T-helper 17 cell (primary cell): ENCODE measurements at regions not wholly inside any gene's neighbourhood (a gene's known extent, or its start where the extent isn't known, plus 50 kb on each side); places are given as distances from the start of the nearest gene placed in this dataset.

Experiments used
- ATAC-seq: fragments of 150-1000 bp; cut with Tn5 transposase; 2 replicates; pipeline ENCODE4 v1.10.0; 2021; ENCODE audit warnings: mild to moderate bottlenecking, moderate library complexity
- DNase-seq, 3 donors: peaks; one replicate each; pipeline versions ENCODE4 v3.0.0 to v3.0.0-alpha.2; 2020 to 2021
- H3K9me3 ChIP-seq: one replicate; pipeline ENCODE4 v1.7.0; 2013; ENCODE audit warnings: low read length, mild to moderate bottlenecking; ENCODE audit not compliant: control insufficient read depth, poor library complexity, severe bottlenecking
- H3K27ac Mint-ChIP-seq: one replicate; pipeline ENCODE4 v1.8.0; 2022; ENCODE audit warnings: mild to moderate bottlenecking, moderate library complexity, mixed read lengths
- H3K27me3 Mint-ChIP-seq: one replicate; pipeline ENCODE4 v1.8.0; 2022; ENCODE audit warnings: mixed read lengths
- H3K36me3 Mint-ChIP-seq: one replicate; pipeline ENCODE4 v1.8.0; 2022; ENCODE audit warnings: low read depth, mixed read lengths
- H3K4me1 Mint-ChIP-seq: one replicate; pipeline ENCODE4 v1.8.0; 2022; ENCODE audit warnings: mild to moderate bottlenecking, mixed read lengths
- H3K4me3 Mint-ChIP-seq: one replicate; pipeline ENCODE4 v1.8.0; 2022; ENCODE audit warnings: mild to moderate bottlenecking, moderate library complexity, mixed read lengths

GRCh38 chr1:234843946-234844345 is 234.0 kb upstream of the IRF2BP2 start:
- H3K27ac Mint-ChIP-seq = peak overlapping the region; percentile 85
- H3K9me3 ChIP-seq = no peaks in the 10 kb centered on the region
- peak overlapping the region; percentile 77 for H3K4me3 Mint-ChIP-seq
- ATAC-seq (no peak), DNase-seq (no peak)
- H3K36me3 Mint-ChIP-seq = no peaks in the 10 kb centered on the region
- H3K27me3 Mint-ChIP-seq = no peaks in the 10 kb centered on the region
- H3K4me1 Mint-ChIP-seq = peaks cover 37% of the 10 kb centered on the region

GRCh38 chr1:234842726-234843641 is 233.0 kb upstream of the IRF2BP2 start:
- peaks cover 43% of the 10 kb centered on the region for H3K4me1 Mint-ChIP-seq
- no peaks in the 10 kb centered on the region for H3K9me3 ChIP-seq
- no peaks in the 10 kb centered on the region for H3K36me3 Mint-ChIP-seq
- H3K27ac Mint-ChIP-seq = peak overlapping the region; percentile 85
- DNase-seq (peak; percentile 19 to 45 (median 41)), ATAC-seq (peak; percentile 49)
- no peaks in the 10 kb centered on the region for H3K27me3 Mint-ChIP-seq
- H3K4me3 Mint-ChIP-seq = peak overlapping the region; percentile 77

GRCh38 chr1:234841710-234842231 is 231.8 kb upstream of the IRF2BP2 start:
- ATAC-seq = no peak
- Mint-ChIP-seq H3K4me3 (no peak overlapping the region), H3K36me3 (no peaks in the 10 kb centered on the region), H3K4me1 (peaks cover 43% of the 10 kb centered on the region), H3K27ac (peak overlapping the region; percentile 85), H3K27me3 (no peaks in the 10 kb centered on the region)
- no peaks in the 10 kb centered on the region for H3K9me3 ChIP-seq
- DNase-seq = no peak

GRCh38 chr1:234841281-234841680 is 231.3 kb upstream of the IRF2BP2 start:
- DNase-seq = no peak
- no peak overlapping the region for H3K4me3 Mint-ChIP-seq
- no peak for ATAC-seq
- H3K4me1 Mint-ChIP-seq = peaks cover 43% of the 10 kb centered on the region
- H3K36me3 Mint-ChIP-seq = no peaks in the 10 kb centered on the region
- peak overlapping the region; percentile 85 for H3K27ac Mint-ChIP-seq
- H3K9me3 ChIP-seq = no peaks in the 10 kb centered on the region
- H3K27me3 Mint-ChIP-seq = no peaks in the 10 kb centered on the region

GRCh38 chr1:234840843-234841242 is 230.9 kb upstream of the IRF2BP2 start:
- no peak for DNase-seq
- H3K27me3 Mint-ChIP-seq = no peaks in the 10 kb centered on the region

GRCh38 chr1:234840253-234840652 is 230.3 kb upstream of the IRF2BP2 start:
- peaks cover 36% of the 10 kb centered on the region for H3K4me1 Mint-ChIP-seq
- H3K27ac Mint-ChIP-seq = no peak overlapping the region
- H3K9me3 ChIP-seq = no peaks in the 10 kb centered on the region
- H3K27me3 Mint-ChIP-seq = no peaks in the 10 kb centered on the region
- H3K4me3 Mint-ChIP-seq = no peak overlapping the region
- DNase-seq (no peak), ATAC-seq (no peak)
- H3K36me3 Mint-ChIP-seq = no peaks in the 10 kb centered on the region

More at GRCh38 chr1:234840843-234841242, 230.9 kb upstream of the IRF2BP2 start:
- H3K27ac Mint-ChIP-seq = peak overlapping the region; percentile 85
- no peaks in the 10 kb centered on the region for H3K36me3 Mint-ChIP-seq
- no peak for ATAC-seq
- H3K4me3 Mint-ChIP-seq = no peak overlapping the region
- peaks cover 40% of the 10 kb centered on the region for H3K4me1 Mint-ChIP-seq
- H3K9me3 ChIP-seq = no peaks in the 10 kb centered on the region

GRCh38 chr1:234839663-234840062 is 229.7 kb upstream of the IRF2BP2 start:
- no peaks in the 10 kb centered on the region for H3K9me3 ChIP-seq
- Mint-ChIP-seq H3K4me3 (no peak overlapping the region), H3K27ac (no peak overlapping the region), H3K27me3 (no peaks in the 10 kb centered on the region), H3K36me3 (no peaks in the 10 kb centered on the region), H3K4me1 (peaks cover 32% of the 10 kb centered on the region)
- ATAC-seq (no peak), DNase-seq (no peak)

- no peaks in the 10 kb centered on the region for H3K27me3 Mint-ChIP-seq
- H3K27ac Mint-ChIP-seq = no peak overlapping the region
- H3K36me3 Mint-ChIP-seq = no peaks in the 10 kb centered on the region
- peaks cover 24% of the 10 kb centered on the region for H3K4me1 Mint-ChIP-seq
- DNase-seq (no peak), ATAC-seq (no peak)
- H3K9me3 ChIP-seq = no peaks in the 10 kb centered on the region
- H3K4me3 Mint-ChIP-seq = no peak overlapping the region
These were observed 228.8 kb upstream of the IRF2BP2 start for GRCh38 chr1:234838820-234839219.

- Mint-ChIP-seq H3K27ac (no peak overlapping the region), H3K36me3 (no peaks in the 10 kb centered on the region), H3K4me1 (peaks cover 21% of the 10 kb centered on the region), H3K27me3 (no peaks in the 10 kb centered on the region), H3K4me3 (peak overlapping the region; percentile 4)
- ATAC-seq (no peak), DNase-seq (no peak)
- H3K9me3 ChIP-seq = no peaks in the 10 kb centered on the region
These were observed 228.2 kb upstream of the IRF2BP2 start for GRCh38 chr1:234838182-234838581.

GRCh38 chr1:234837713-234838112 is 227.7 kb upstream of the IRF2BP2 start:
- Mint-ChIP-seq H3K36me3 (no peaks in the 10 kb centered on the region), H3K27ac (peak overlapping the region; percentile 56), H3K4me1 (peaks cover 16% of the 10 kb centered on the region), H3K27me3 (no peaks in the 10 kb centered on the region), H3K4me3 (peak overlapping the region; percentile 4)
- ATAC-seq = no peak
- DNase-seq = no peak
- H3K9me3 ChIP-seq = no peaks in the 10 kb centered on the region

GRCh38 chr1:234836776-234837357 is 226.9 kb upstream of the IRF2BP2 start:
- Mint-ChIP-seq H3K4me1 (peaks cover 10% of the 10 kb centered on the region), H3K4me3 (no peak overlapping the region), H3K27me3 (no peaks in the 10 kb centered on the region), H3K27ac (no peak overlapping the region), H3K36me3 (no peaks in the 10 kb centered on the region)
- no peak for ATAC-seq
- no peak for DNase-seq
- H3K9me3 ChIP-seq = no peaks in the 10 kb centered on the region

- no peaks in the 10 kb centered on the region for H3K36me3 Mint-ChIP-seq
- ATAC-seq = no peak
- H3K27me3 Mint-ChIP-seq = no peaks in the 10 kb centered on the region
- no peaks in the 10 kb centered on the region for H3K9me3 ChIP-seq
- H3K4me1 Mint-ChIP-seq = peaks cover 6% of the 10 kb centered on the region
- H3K27ac Mint-ChIP-seq = no peak overlapping the region
- no peak overlapping the region for H3K4me3 Mint-ChIP-seq
- DNase-seq = no peak
These were observed 226.2 kb upstream of the IRF2BP2 start for GRCh38 chr1:234836045-234836681.

GRCh38 chr1:234835239-234835638 is 225.3 kb upstream of the IRF2BP2 start:
- no peaks in the 10 kb centered on the region for H3K27me3 Mint-ChIP-seq
- ATAC-seq = no peak

More at GRCh38 chr1:234835239-234835638, 225.3 kb upstream of the IRF2BP2 start:
- Mint-ChIP-seq H3K4me1 (peaks cover 9% of the 10 kb centered on the region), H3K36me3 (no peaks in the 10 kb centered on the region), H3K4me3 (no peak overlapping the region), H3K27ac (no peak overlapping the region)
- DNase-seq = no peak
- no peaks in the 10 kb centered on the region for H3K9me3 ChIP-seq
